ENCODE measurements at regions not wholly inside any gene's neighbourhood (a gene's known extent, or its start where the extent isn't known, plus 50 kb on each side); places are given as distances from the start of the nearest gene placed in this dataset.

DNA sequence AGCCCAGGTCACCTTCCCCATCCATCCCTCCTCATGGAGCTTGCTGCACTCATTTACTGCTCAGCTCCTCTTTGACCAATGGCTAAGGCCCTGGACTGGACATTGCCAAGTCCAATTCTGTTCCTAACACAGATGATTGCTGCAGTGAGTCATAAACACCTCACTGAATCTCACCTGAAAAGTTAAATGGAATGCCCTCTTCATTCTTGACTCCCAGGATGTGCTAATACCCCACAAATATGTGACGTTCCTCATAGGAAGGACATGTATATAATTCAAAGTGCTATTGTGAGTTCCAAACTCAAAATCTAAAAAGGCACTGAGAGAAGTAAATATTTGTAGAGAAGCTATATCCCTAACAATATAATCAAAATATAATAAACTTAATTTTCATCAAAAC is 73.5 kb upstream of the DLX6 start:
- CTCF ChIA-PET: no interaction called here
- H3K9me3 ChIP-seq (ENCODE audit: low read depth, low read length, poor library complexity, severe bottlenecking): no peaks in the 10 kb centered on the region
- H3K27ac ChIP-seq (ENCODE audit: low read depth, low read length, poor library complexity, severe bottlenecking): no peak overlapping the region
- BruUV-seq (replicated peaks): no TSS peak
- H3K4me1 ChIP-seq (ENCODE audit: insufficient read depth, low read length, poor library complexity, severe bottlenecking): no peaks in the 10 kb centered on the region
- H3K4me3 ChIP-seq (ENCODE audit: low read depth, low read length, poor library complexity, severe bottlenecking): no peak overlapping the region
- no peaks in the 10 kb centered on the region for H3K27me3 ChIP-seq (replicated peaks; ENCODE audit: insufficient read depth, low read depth, low read length, poor library complexity)
- H3K36me3 ChIP-seq (ENCODE audit: insufficient read depth, low read length, poor library complexity, severe bottlenecking): no peaks in the 10 kb centered on the region
- intact Hi-C loops (cut with micrococcal nuclease; ENCODE audit: unreplicated experiment): no loop called here
- DNase-seq (ENCODE audit: low spot score): no peak
- POLR2A ChIA-PET (ENCODE audit: low non-redundant PET): no interaction called here
- no peak for TF ChIP-seq EZH2 (IDR thresholded peaks at IDR 0.05; ENCODE audit: borderline replicate concordance, low read depth, low read length, poor library complexity, severe bottlenecking)
- TF ChIP-seq, protein P1, sequence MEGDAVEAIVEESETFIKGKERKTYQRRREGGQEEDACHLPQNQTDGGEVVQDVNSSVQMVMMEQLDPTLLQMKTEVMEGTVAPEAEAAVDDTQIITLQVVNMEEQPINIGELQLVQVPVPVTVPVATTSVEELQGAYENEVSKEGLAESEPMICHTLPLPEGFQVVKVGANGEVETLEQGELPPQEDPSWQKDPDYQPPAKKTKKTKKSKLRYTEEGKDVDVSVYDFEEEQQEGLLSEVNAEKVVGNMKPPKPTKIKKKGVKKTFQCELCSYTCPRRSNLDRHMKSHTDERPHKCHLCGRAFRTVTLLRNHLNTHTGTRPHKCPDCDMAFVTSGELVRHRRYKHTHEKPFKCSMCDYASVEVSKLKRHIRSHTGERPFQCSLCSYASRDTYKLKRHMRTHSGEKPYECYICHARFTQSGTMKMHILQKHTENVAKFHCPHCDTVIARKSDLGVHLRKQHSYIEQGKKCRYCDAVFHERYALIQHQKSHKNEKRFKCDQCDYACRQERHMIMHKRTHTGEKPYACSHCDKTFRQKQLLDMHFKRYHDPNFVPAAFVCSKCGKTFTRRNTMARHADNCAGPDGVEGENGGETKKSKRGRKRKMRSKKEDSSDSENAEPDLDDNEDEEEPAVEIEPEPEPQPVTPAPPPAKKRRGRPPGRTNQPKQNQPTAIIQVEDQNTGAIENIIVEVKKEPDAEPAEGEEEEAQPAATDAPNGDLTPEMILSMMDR (conservative IDR thresholded peaks at IDR 0.05; ENCODE audit: low read depth, low read length): no peak

DNA sequence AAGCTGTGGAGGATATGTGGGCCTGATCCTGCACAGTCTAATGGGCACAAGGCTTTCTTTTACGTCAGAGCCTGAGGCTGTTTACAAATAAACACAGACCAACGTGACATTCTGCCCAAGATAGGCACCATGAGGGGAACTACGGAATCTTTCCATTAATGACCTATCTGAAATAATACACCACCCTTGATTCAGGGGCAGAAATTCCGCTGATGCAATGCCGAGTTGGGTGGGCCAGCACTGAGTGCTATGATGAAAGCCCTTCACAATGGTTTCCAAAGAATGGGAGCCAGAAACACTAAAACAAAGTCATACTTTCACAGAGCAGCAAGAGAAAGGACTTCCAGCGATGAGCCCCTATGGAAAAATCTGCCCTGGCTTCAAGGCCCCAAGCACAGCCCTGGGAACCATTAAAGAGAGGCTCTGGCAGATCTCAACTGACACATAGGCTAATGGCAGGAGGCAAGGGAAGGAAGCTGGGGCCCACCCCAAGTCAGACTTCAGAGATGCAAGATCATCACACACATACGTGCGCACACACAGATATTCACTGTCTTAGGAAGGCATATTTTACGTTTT is 72.2 kb upstream of the DLX6 start:
- Histone ChIP-seq H3K4me1 (ENCODE audit: insufficient read depth, low read length, poor library complexity, severe bottlenecking) (no peaks in the 10 kb centered on the region), H3K27me3 (replicated peaks; ENCODE audit: insufficient read depth, low read depth, low read length, poor library complexity) (no peaks in the 10 kb centered on the region), H3K36me3 (ENCODE audit: insufficient read depth, low read length, poor library complexity, severe bottlenecking) (no peaks in the 10 kb centered on the region), H3K9me3 (ENCODE audit: low read depth, low read length, poor library complexity, severe bottlenecking) (no peaks in the 10 kb centered on the region), H3K4me3 (ENCODE audit: low read depth, low read length, poor library complexity, severe bottlenecking) (no peak overlapping the region), H3K27ac (ENCODE audit: low read depth, low read length, poor library complexity, severe bottlenecking) (no peak overlapping the region)
- ChIA-PET CTCF (no interaction called here), POLR2A (ENCODE audit: low non-redundant PET) (no interaction called here)
- DNase-seq (ENCODE audit: low spot score): no peak
- intact Hi-C loops (cut with micrococcal nuclease; ENCODE audit: unreplicated experiment): no loop called here
- no peak for TF ChIP-seq EZH2 (IDR thresholded peaks at IDR 0.05; ENCODE audit: borderline replicate concordance, low read depth, low read length, poor library complexity, severe bottlenecking)
- TF ChIP-seq, protein P1 (conservative IDR thresholded peaks at IDR 0.05; ENCODE audit: low read depth, low read length): no peak
- no TSS peak for BruUV-seq (replicated peaks)

DNA sequence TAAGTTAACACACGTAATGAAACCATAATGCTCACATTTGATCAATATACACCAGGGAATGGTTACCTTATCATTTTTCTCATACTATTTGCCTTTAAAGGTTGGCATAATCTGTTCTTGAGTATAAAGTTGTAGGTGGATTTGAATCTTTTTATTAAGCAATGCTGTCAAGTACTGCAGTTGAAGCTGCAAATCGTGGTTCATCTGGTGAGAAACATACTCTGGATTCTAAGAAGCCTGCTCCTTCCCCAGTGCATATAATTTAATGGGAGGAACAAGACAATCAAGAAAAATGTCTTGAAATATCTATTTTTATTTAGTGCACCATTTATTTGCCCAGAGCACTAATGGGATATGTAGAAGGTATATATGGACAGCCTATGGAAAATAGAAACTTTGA is 68.7 kb upstream of the DLX6 start:
- H3K4me1 ChIP-seq (ENCODE audit: insufficient read depth, low read length, poor library complexity, severe bottlenecking): no peaks in the 10 kb centered on the region
- H3K9me3 ChIP-seq (ENCODE audit: low read depth, low read length, poor library complexity, severe bottlenecking): no peaks in the 10 kb centered on the region
- H3K4me3 ChIP-seq (ENCODE audit: low read depth, low read length, poor library complexity, severe bottlenecking): no peak overlapping the region
- DNase-seq (ENCODE audit: low spot score): no peak
- no peak for TF ChIP-seq EZH2 (IDR thresholded peaks at IDR 0.05; ENCODE audit: borderline replicate concordance, low read depth, low read length, poor library complexity, severe bottlenecking)
- BruUV-seq (replicated peaks): no TSS peak
- no peak overlapping the region for H3K27ac ChIP-seq (ENCODE audit: low read depth, low read length, poor library complexity, severe bottlenecking)
- H3K27me3 ChIP-seq (replicated peaks; ENCODE audit: insufficient read depth, low read depth, low read length, poor library complexity): peaks cover 5% of the 10 kb centered on the region
- ChIA-PET POLR2A (ENCODE audit: low non-redundant PET) (no interaction called here), CTCF (no interaction called here)
- intact Hi-C loops (cut with micrococcal nuclease; ENCODE audit: unreplicated experiment): no loop called here
- H3K36me3 ChIP-seq (ENCODE audit: insufficient read depth, low read length, poor library complexity, severe bottlenecking): no peaks in the 10 kb centered on the region

DNA sequence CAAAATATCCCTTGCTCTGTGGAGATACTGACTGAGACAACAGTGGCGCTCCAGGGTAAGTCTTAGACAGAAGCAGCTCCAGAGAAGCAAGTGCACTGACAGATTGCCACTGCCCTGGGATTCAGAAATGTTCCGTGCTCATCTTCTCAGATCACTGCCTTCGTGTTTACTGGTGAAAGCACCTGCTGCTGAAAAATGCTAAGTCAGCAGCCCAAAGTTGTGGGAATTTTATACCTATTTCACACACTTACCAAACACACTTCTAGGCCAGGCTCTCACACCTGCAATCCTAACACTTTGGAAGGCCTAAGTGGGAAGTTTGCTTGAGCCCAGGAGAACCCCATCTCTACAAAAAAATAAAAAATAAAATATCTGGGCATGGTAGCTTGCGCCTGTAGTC is 63.2 kb upstream of the DLX6 start:
- no peak overlapping the region for H3K4me3 ChIP-seq (ENCODE audit: low read depth, low read length, poor library complexity, severe bottlenecking)
- ChIA-PET POLR2A (ENCODE audit: low non-redundant PET) (no interaction called here), CTCF (no interaction called here)
- no peaks in the 10 kb centered on the region for H3K9me3 ChIP-seq (ENCODE audit: low read depth, low read length, poor library complexity, severe bottlenecking)
- H3K36me3 ChIP-seq (ENCODE audit: insufficient read depth, low read length, poor library complexity, severe bottlenecking): no peaks in the 10 kb centered on the region
- no peak for TF ChIP-seq EZH2 (IDR thresholded peaks at IDR 0.05; ENCODE audit: borderline replicate concordance, low read depth, low read length, poor library complexity, severe bottlenecking)
- TF ChIP-seq, protein P1 (conservative IDR thresholded peaks at IDR 0.05; ENCODE audit: low read depth, low read length): no peak
- no peak overlapping the region for H3K27ac ChIP-seq (ENCODE audit: low read depth, low read length, poor library complexity, severe bottlenecking)
- peaks cover 5% of the 10 kb centered on the region for H3K27me3 ChIP-seq (replicated peaks; ENCODE audit: insufficient read depth, low read depth, low read length, poor library complexity)
- no peaks in the 10 kb centered on the region for H3K4me1 ChIP-seq (ENCODE audit: insufficient read depth, low read length, poor library complexity, severe bottlenecking)
- intact Hi-C loops (cut with micrococcal nuclease; ENCODE audit: unreplicated experiment): loop anchor here (10.0 kb wide), 1 partner anchor 63 kb away; the partner anchor contains the start of gene DLX6
- no peak for DNase-seq (ENCODE audit: low spot score)
- BruUV-seq (replicated peaks): no TSS peak
